CD4-positive, alpha-beta T cell treated with Interleukin-21 for 1 hour (primary cell): ENCODE measurements at regions not wholly inside any gene's neighbourhood (a gene's known extent, or its start where the extent isn't known, plus 50 kb on each side); places are given as distances from the start of the nearest gene placed in this dataset.
"Not testable (repeated sequence)": the region's sequence is repeated elsewhere in the genome, so short reads cannot be mapped to it uniquely, and the experiment has no call there.

ENCODE experiments used
- DNase-seq: peaks from one replicate; pipeline ENCODE4 v3.0.0-alpha.2; 2020

DNA sequence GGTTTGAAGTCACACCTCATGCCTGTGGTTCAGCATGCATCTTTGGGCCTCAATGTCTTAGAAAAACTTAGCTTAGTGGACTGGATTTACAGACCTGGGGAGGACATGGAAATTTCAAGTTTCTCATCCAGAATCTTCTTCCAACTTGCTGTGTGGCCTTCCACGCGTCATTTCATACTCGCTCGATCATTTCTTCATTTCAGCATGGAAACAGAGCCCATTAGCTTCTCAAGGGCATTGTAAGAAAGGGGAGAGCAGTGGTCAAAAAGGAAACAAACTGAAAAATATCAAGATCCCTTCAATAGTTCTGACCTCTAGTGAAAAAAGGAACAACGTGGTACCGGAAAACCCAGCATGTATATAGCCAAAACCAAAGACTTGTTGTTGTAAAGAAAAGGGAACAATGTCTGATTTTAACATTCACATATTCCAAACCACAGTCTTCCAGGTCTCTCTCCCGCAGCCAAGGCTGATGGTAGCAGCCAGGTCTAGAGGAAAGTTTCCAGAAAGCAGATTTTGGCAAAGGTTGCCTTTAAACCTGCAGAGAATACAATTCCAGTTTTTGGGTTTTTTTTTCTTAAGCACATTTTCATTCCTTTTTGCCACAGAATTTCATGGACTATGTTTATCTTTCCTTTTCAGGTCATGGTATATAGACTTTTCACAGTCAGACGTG is 97.0 kb upstream of the CDC42BPA start:
- DNase-seq, result no peak

GRCh38 chr1:227411066-227411465 is 92.8 kb upstream of the CDC42BPA start:
- no peak for DNase-seq

DNA sequence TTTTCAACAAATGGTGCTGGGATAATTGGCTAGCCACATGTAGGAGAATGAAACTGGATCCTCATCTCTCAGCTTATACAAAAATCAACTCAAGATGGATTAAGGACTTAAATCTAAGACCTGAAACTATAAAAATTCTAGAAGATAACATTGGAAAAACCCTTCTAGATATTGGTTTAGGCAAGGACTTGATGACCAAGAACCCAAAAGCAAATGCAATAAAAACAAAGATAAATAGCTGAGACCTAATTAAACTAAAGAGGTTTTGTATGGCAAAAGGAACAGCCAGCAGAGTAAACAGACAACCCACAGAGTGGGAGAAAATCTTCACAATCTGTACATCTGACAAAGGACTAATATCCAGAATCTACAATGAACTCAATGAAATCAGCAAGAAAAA is 88.0 kb upstream of the CDC42BPA start:
- DNase-seq, result not testable (repeated sequence)

GRCh38 chr1:227403535-227403934 is 85.2 kb upstream of the CDC42BPA start:
- DNase-seq, result no peak

DNA sequence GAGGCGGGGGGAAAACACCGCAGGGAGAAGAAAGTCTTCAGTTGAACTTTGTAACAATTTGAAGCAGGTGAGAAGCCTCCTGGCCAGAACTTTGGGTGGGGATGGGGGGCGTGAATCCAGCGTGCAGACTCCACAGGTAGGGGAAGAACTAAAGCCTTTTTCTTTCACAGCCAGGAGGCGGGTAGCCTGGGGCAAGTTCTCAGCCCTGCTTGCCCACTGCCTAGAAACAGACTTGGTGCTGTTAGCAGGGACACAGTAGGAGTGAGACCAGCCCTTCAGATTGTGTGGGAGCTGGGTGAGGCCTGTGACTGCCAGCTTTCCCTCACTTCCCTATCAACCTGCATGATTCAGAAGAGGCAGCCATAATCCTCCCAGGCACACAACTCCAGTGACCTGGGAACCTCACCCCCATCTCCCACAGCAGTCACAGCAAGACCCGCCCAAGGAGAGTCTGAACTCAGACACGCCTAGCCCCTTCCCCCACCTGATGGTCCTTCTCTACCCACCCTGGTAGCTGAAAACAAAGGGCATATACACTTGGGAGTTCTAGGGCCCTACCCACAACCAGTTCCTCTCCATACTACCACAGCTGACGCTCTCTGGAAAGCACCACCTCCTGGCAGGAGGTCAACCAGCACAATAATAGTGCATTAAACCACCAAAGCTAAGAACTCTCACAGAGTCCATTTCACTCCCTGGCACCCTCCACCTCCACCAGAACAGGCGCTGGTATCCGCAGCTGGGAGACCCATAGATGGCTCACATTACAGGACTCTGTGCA is 83.5 kb upstream of the CDC42BPA start:
- DNase-seq, result no peak

DNA sequence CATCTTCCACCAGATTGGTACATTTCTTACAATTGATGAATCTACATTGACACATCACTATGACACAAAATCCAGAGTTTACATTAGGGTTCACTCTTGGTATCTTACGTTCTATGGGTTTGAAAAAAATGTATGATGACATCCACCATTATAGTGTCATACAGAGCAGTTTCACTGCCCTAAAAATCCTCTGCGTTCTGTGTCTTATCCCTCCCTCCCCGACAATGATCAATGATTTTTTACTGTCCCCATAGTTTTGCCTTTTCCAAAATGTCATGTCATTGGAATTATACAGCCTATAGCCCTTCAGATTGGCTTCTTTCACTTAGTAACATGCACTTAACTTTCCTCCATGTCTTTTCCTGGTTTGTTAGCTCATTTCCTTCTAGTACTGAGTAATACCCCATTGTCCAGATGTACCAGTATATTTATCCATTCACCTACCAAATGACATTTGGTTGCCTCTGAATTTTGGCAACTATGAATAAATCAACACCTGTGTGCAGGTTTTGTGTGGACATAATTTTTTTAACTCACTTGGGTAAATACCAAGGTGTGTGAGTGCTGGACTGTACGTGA is 80.9 kb upstream of the CDC42BPA start:
- no peak for DNase-seq

GRCh38 chr1:227397354-227397978 is 79.2 kb upstream of the CDC42BPA start:
- DNase-seq, result no peak

DNA sequence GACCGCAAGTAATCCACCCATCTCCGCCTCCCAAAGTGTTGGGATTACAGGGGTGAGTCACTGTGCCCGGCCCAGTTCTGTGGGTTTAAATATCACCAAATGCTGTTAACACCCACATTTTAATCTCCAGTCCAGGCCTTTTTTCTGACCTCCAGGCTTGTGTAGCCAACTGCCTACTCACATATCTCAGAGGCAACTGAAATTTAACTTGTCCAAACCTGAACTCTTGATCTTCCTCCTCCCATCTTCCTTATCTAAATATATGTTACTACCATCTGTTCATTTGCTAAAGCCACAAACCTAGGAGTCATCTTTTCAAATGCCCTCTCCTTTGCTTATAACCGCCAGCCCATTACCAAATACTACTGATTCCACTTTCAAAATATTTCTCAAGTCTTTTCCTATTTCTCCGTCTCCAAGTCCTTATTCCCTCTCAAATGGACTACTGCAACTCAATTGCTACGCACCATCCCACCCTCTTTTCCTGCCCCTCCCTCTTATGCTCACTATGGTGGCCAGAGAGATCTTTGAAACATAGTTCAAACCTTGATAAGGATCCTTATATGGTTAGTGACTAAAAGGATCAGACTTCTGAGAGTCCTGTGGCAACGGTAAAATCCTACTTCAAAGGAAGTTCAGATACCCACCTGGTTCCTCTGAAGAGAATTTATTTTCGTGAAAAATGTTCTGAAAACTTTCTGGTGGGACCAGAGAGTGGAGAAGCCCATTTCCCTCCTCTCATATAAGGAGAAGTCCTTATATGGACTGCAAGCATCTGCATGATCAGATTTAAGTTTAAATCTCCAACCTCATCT is 78.5 kb upstream of the CDC42BPA start:
- no peak for DNase-seq

GRCh38 chr1:227395426-227396028 is 77.2 kb upstream of the CDC42BPA start:
- DNase-seq, result no peak

DNA sequence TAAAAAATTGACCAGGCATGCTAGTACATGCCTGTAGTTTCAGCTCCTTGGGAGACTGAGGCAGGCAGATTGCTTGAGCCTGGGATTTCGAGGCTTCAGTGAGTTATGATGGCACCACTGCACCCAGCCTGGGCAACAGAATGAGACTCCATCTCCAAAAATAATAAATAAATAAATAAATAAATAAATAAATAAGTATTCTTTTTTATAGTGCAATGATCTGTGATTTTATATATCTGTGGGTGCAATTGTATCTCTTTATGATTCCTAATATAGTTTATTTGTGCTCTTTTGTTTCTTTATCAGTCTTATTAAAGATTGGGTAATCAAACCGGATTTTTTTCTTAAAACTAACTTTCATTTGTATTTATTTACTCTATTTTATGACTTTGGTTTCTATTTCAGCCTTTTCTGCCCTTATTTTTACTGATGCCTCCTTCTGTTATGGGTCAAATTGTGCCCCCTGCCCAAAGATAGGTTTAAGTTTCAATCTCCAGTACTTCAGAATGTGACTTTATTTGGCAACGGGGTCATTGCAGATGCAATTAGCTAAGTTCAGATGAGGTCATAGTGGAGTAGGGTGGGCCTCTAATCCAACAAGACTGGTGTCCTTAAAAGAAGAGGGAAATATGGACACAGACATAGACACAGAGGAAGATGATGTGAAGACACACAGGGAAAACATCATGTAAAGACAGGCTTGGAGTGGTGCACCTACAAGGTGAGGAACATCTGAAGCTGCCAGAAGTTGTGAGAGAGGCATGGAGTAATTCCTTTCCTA is 74.9 kb upstream of the CDC42BPA start:
- DNase-seq, result no peak

DNA sequence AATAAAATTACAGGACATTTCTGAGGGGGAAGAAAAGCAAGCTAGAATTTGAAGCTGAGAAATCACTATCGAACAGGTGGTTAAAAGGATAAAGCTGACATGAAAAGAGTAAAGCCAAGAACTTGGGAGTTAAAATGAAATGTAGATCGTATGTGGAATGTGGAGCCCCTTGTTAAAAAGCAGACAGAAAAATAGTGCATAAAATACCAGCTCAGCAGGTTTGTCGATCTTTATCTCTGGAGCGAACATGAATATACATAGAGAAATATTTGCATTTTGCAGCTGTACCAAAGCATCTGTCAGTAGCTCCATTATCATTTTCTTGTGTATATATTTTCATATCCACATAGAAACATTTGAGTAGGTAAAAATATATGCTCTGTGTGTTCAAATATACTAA is 73.6 kb upstream of the CDC42BPA start:
- DNase-seq, result no peak

GRCh38 chr1:227391211-227391610 is 72.9 kb upstream of the CDC42BPA start:
- DNase-seq, result no peak

DNA sequence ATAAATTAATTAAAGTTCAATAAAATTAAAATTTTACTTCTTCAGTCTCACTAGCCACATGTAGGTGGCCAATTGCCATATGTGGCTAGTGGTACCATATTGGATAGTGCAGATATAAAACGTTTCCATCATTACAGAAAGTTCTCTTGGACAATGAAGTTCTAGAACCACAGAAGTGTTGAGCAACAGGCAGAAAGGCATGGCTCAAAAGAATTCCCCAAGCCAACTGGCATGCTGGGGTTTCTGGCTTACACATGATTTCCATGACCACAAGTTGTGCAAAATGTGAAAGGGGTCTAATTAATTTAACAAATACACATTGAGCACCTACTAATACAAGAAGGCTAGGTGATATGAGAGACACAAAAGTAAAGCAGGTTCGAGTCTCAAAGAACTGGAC is 72.2 kb upstream of the CDC42BPA start:
- no peak for DNase-seq

DNA sequence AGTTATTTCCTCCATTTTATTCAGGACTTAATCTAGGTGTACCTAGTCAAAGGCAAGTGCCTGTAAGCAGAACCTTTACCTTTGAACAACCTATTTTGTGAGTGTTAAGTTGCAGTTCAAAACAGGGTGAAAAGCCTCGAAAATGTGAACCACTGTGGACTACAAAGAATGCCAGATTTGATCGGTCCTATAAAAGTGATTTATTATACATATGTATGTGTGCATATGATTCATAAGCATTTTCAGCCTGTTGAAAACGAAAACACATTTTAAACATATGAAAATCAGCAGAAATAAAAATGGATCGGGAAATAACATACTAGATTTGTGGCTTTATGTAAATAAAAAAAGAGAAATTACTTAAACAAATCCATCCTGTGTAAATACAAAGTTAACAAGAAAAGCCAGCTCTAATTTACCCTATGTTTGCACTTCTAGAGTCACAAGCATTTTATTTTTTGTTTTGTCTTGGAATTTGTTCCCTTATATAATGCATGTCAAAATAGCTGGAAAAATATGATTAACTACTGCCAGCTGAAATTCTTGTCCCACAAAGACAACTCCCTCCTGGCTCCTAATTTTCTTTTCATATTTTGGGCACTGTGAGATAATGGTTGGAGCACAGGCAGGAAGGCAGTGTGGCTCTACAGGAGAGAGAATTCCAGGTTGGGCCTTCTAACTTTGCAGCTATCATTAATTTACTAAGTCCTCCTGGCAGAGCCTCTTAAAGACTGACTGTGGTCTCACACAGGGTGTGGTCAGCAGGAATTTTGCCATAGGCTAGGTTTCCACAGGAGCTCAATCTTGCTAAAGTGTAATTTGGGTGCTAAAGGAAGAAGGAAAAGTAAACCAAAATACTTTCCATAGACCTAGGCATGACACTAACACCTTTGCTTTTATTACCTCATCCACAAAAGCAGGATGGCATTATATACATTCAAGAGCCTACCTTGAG is 70.2 kb upstream of the CDC42BPA start:
- no peak for DNase-seq

DNA sequence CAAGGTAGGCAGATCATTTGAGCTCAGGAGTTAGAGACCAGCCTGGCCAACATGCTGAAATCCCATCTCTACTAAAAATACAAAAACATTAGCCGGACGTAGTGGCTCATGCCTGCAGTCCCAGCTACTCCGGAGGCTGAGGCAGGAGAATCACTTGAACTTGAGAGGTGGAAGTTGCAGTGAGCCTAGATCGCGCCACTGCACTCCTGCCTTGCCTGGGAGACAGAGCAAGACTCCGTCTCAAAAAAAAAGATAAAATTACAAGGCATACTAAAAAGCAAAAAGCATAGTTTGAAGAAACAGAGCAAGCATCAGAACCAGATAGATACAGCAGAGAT is 61.2 kb upstream of the CDC42BPA start:
- DNase-seq, result no peak

GRCh38 chr1:227378871-227379554 is 60.7 kb upstream of the CDC42BPA start:
- DNase-seq, result no peak

- no peak for DNase-seq
Measured at GRCh38 chr1:227378181-227378580, 59.9 kb upstream of the CDC42BPA start.

- no peak for DNase-seq
Measured at GRCh38 chr1:227374846-227375245, 56.6 kb upstream of the CDC42BPA start.

DNA sequence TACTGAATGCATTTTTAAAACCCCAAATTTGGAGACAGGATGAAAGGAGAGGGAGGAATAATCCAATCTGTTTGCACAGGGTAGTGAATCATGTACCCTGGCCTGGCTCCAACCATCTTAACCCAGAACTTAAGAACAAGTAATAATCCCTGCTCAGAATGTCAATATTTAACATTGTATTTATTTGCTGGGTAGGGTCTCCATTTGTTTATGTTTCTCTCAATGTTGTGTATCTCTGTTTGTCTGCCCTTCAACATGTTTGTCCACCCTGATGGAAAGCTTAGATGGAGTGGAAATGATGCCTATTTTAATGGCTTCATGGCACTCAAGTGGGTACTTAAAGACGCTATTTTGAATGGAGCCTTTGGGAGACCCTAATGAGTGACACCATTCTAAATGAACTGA is 54.4 kb upstream of the CDC42BPA start:
- no peak for DNase-seq
